ENCODE measurements at regions not wholly inside any gene's neighbourhood (a gene's known extent, or its start where the extent isn't known, plus 50 kb on each side); places are given as distances from the start of the nearest gene placed in this dataset.
"Not testable (repeated sequence)": the region's sequence is repeated elsewhere in the genome, so short reads cannot be mapped to it uniquely, and the experiment has no call there.

GRCh38 chr1:148388260-148389026 is 94.7 kb downstream of the PPIAL4G start:
- peak; percentile 90 for DNase-seq
- Histone ChIP-seq H3K79me2 (ENCODE audit: low read length) (no peaks in the 10 kb centered on the region), H3K9ac (ENCODE audit: low read length) (peak overlapping the region; percentile 63), H3K4me2 (ENCODE audit: low read depth, low read length, poor library complexity, severe bottlenecking) (peak overlapping the region; percentile 66), H3K4me3 (ENCODE audit: low read length) (peak overlapping the region; percentile 57), H2AFZ (ENCODE audit: low read length) (0 out of 2 replicates have a peak overlapping the region, but pooled peaks have one; percentile 63), H3K9me2 (replicated peaks; ENCODE audit: insufficient read depth, low read length) (no peaks in the 10 kb centered on the region), H4K20me1 (ENCODE audit: insufficient read depth, low read depth, low read length) (no peaks in the 10 kb centered on the region), H3K4me1 (ENCODE audit: low read length) (peaks cover 21% of the 10 kb centered on the region), H3K27me3 (ENCODE audit: low read length) (no peaks in the 10 kb centered on the region), H3K27ac (ENCODE audit: low read length) (no peak overlapping the region; the same call in 1 of the 2 replicates), H3K36me3 (ENCODE audit: insufficient read depth, low read length) (no peaks in the 10 kb centered on the region), H3K9me3 (ENCODE audit: low read length) (no peaks in the 10 kb centered on the region)

- H3K27ac ChIP-seq (ENCODE audit: low read length); H3K36me3 ChIP-seq (ENCODE audit: insufficient read depth, low read length); DNase-seq; H2AFZ ChIP-seq (ENCODE audit: low read length); H3K79me2 ChIP-seq (ENCODE audit: low read length); H3K9me2 ChIP-seq (replicated peaks; ENCODE audit: insufficient read depth, low read length); H4K20me1 ChIP-seq (ENCODE audit: insufficient read depth, low read depth, low read length); H3K9me3 ChIP-seq (ENCODE audit: low read length); H3K27me3 ChIP-seq (ENCODE audit: low read length): not testable (repeated sequence)
- H3K4me2 ChIP-seq (ENCODE audit: low read depth, low read length, poor library complexity, severe bottlenecking): peak overlapping the region; percentile 66
- H3K4me1 ChIP-seq (ENCODE audit: low read length): peaks cover 21% of the 10 kb centered on the region
- peak overlapping the region; percentile 34; the same call in 1 of the 2 replicates for H3K9ac ChIP-seq (ENCODE audit: low read length)
- H3K4me3 ChIP-seq (ENCODE audit: low read length): peak overlapping the region; percentile 57; the same call in 1 of the 2 replicates
Measured at GRCh38 chr1:148387949-148388259, 95.2 kb downstream of the PPIAL4G start.

- not testable (repeated sequence) for DNase-seq; H3K9ac ChIP-seq (ENCODE audit: low read length); H3K27ac ChIP-seq (ENCODE audit: low read length); H3K36me3 ChIP-seq (ENCODE audit: insufficient read depth, low read length); H3K79me2 ChIP-seq (ENCODE audit: low read length); H4K20me1 ChIP-seq (ENCODE audit: insufficient read depth, low read depth, low read length); H3K9me2 ChIP-seq (replicated peaks; ENCODE audit: insufficient read depth, low read length); H3K27me3 ChIP-seq (ENCODE audit: low read length); H3K4me3 ChIP-seq (ENCODE audit: low read length); H3K4me2 ChIP-seq (ENCODE audit: low read depth, low read length, poor library complexity, severe bottlenecking); H2AFZ ChIP-seq (ENCODE audit: low read length); H3K9me3 ChIP-seq (ENCODE audit: low read length)
- H3K4me1 ChIP-seq (ENCODE audit: low read length): peaks cover 21% of the 10 kb centered on the region
Measured at GRCh38 chr1:148387122-148387948, 95.8 kb downstream of the PPIAL4G start.

GRCh38 chr1:148386617-148387016 is 96.5 kb downstream of the PPIAL4G start:
- no peak overlapping the region for H3K27ac ChIP-seq (ENCODE audit: low read length)
- DNase-seq: no peak
- H3K4me3 ChIP-seq (ENCODE audit: low read length): no peak overlapping the region
- H3K36me3 ChIP-seq (ENCODE audit: insufficient read depth, low read length): no peaks in the 10 kb centered on the region
- H4K20me1 ChIP-seq (ENCODE audit: insufficient read depth, low read depth, low read length): no peaks in the 10 kb centered on the region
- no peaks in the 10 kb centered on the region for H3K9me3 ChIP-seq (ENCODE audit: low read length)
- no peaks in the 10 kb centered on the region for H3K79me2 ChIP-seq (ENCODE audit: low read length)
- H3K9ac ChIP-seq (ENCODE audit: low read length): no peak overlapping the region
- no peak overlapping the region for H3K4me2 ChIP-seq (ENCODE audit: low read depth, low read length, poor library complexity, severe bottlenecking)
- H3K27me3 ChIP-seq (ENCODE audit: low read length): no peaks in the 10 kb centered on the region
- H3K9me2 ChIP-seq (replicated peaks; ENCODE audit: insufficient read depth, low read length): no peaks in the 10 kb centered on the region
- no peak overlapping the region for H2AFZ ChIP-seq (ENCODE audit: low read length)
- peaks cover 21% of the 10 kb centered on the region for H3K4me1 ChIP-seq (ENCODE audit: low read length)

GRCh38 chr1:148386031-148386398 is 97.1 kb downstream of the PPIAL4G start:
- not testable (repeated sequence) for H3K79me2 ChIP-seq (ENCODE audit: low read length); DNase-seq; H3K9ac ChIP-seq (ENCODE audit: low read length); H2AFZ ChIP-seq (ENCODE audit: low read length); H3K9me2 ChIP-seq (replicated peaks; ENCODE audit: insufficient read depth, low read length); H3K27me3 ChIP-seq (ENCODE audit: low read length); H3K4me2 ChIP-seq (ENCODE audit: low read depth, low read length, poor library complexity, severe bottlenecking); H3K9me3 ChIP-seq (ENCODE audit: low read length); H4K20me1 ChIP-seq (ENCODE audit: insufficient read depth, low read depth, low read length); H3K36me3 ChIP-seq (ENCODE audit: insufficient read depth, low read length); H3K4me3 ChIP-seq (ENCODE audit: low read length)
- peaks cover 21% of the 10 kb centered on the region for H3K4me1 ChIP-seq (ENCODE audit: low read length)
- peak overlapping the region; percentile 63; the same call in 1 of the 2 replicates for H3K27ac ChIP-seq (ENCODE audit: low read length)

GRCh38 chr1:148385371-148386030 is 97.6 kb downstream of the PPIAL4G start:
- Histone ChIP-seq H3K9ac (ENCODE audit: low read length) (no peak overlapping the region), H4K20me1 (ENCODE audit: insufficient read depth, low read depth, low read length) (no peaks in the 10 kb centered on the region), H3K4me3 (ENCODE audit: low read length) (no peak overlapping the region), H3K27ac (ENCODE audit: low read length) (peak overlapping the region; percentile 63), H3K36me3 (ENCODE audit: insufficient read depth, low read length) (no peaks in the 10 kb centered on the region), H2AFZ (ENCODE audit: low read length) (0 out of 2 replicates have a peak overlapping the region, but pooled peaks have one; percentile 16), H3K9me3 (ENCODE audit: low read length) (no peaks in the 10 kb centered on the region), H3K4me1 (ENCODE audit: low read length) (peaks cover 21% of the 10 kb centered on the region), H3K4me2 (ENCODE audit: low read depth, low read length, poor library complexity, severe bottlenecking) (no peak overlapping the region), H3K9me2 (replicated peaks; ENCODE audit: insufficient read depth, low read length) (no peaks in the 10 kb centered on the region), H3K79me2 (ENCODE audit: low read length) (no peaks in the 10 kb centered on the region), H3K27me3 (ENCODE audit: low read length) (no peaks in the 10 kb centered on the region)
- peak; percentile 45 for DNase-seq

GRCh38 chr1:148383966-148384365 is 99.1 kb downstream of the PPIAL4G start:
- Histone ChIP-seq H3K9me3 (ENCODE audit: low read length) (no peaks in the 10 kb centered on the region), H3K27ac (ENCODE audit: low read length) (no peak overlapping the region), H3K36me3 (ENCODE audit: insufficient read depth, low read length) (no peaks in the 10 kb centered on the region), H3K79me2 (ENCODE audit: low read length) (no peaks in the 10 kb centered on the region), H3K4me3 (ENCODE audit: low read length) (no peak overlapping the region), H2AFZ (ENCODE audit: low read length) (no peak overlapping the region), H3K4me1 (ENCODE audit: low read length) (peaks cover 16% of the 10 kb centered on the region), H3K27me3 (ENCODE audit: low read length) (no peaks in the 10 kb centered on the region), H3K4me2 (ENCODE audit: low read depth, low read length, poor library complexity, severe bottlenecking) (no peak overlapping the region), H4K20me1 (ENCODE audit: insufficient read depth, low read depth, low read length) (no peaks in the 10 kb centered on the region), H3K9ac (ENCODE audit: low read length) (no peak overlapping the region), H3K9me2 (replicated peaks; ENCODE audit: insufficient read depth, low read length) (no peaks in the 10 kb centered on the region)
- no peak for DNase-seq

- Histone ChIP-seq H3K27me3 (ENCODE audit: low read length) (no peaks in the 10 kb centered on the region), H2AFZ (ENCODE audit: low read length) (no peak overlapping the region), H3K9me3 (ENCODE audit: low read length) (no peaks in the 10 kb centered on the region), H3K9ac (ENCODE audit: low read length) (no peak overlapping the region), H3K9me2 (replicated peaks; ENCODE audit: insufficient read depth, low read length) (no peaks in the 10 kb centered on the region), H3K36me3 (ENCODE audit: insufficient read depth, low read length) (no peaks in the 10 kb centered on the region), H3K4me2 (ENCODE audit: low read depth, low read length, poor library complexity, severe bottlenecking) (no peak overlapping the region), H4K20me1 (ENCODE audit: insufficient read depth, low read depth, low read length) (no peaks in the 10 kb centered on the region), H3K4me1 (ENCODE audit: low read length) (no peaks in the 10 kb centered on the region), H3K79me2 (ENCODE audit: low read length) (no peaks in the 10 kb centered on the region), H3K4me3 (ENCODE audit: low read length) (no peak overlapping the region), H3K27ac (ENCODE audit: low read length) (no peak overlapping the region)
- no peak for DNase-seq
Measured at GRCh38 chr1:148379697-148380096, 103.4 kb downstream of the PPIAL4G start.

All from Karpas-422 (cell line).